ENCODE measurements at regions not wholly inside any gene's neighbourhood (a gene's known extent, or its start where the extent isn't known, plus 50 kb on each side); places are given as distances from the start of the nearest gene placed in this dataset.

- TF ChIP-seq ZSCAN18 (tag by site-specific recombination; IDR thresholded peaks at IDR 0.05), result no peak
These were observed 778.0 kb upstream of the AUTS2 start (continued) for GRCh38 chr7:68820321-68820720.

GRCh38 chr7:68821846-68822245, 776.4 kb upstream of the AUTS2 start:
- no peaks in the 10 kb centered on the region for H3K36me3 ChIP-seq (ENCODE audit: control insufficient read depth in 2 of 2, insufficient read depth in 1 of 2, low read length in 2 of 2)
- no peak overlapping the region for H3K4me3 ChIP-seq (ENCODE audit: low read depth, low read length)
- CTCF ChIA-PET, result no interaction called here
- TF ChIP-seq ZNF555 (tag by site-specific recombination; conservative IDR thresholded peaks at IDR 0.05) (no peak), ZNF26 (tag by site-specific recombination; IDR thresholded peaks at IDR 0.05) (no peak), ZNF677 (tag by site-specific recombination; IDR thresholded peaks at IDR 0.05) (no peak), ZNF571 (tag by site-specific recombination; IDR thresholded peaks at IDR 0.05) (no peak), ZBTB48 (tag by site-specific recombination; IDR thresholded peaks at IDR 0.05) (no peak), ZNF292 (tag by site-specific recombination; IDR thresholded peaks at IDR 0.05; ENCODE audit: borderline replicate concordance, low read depth) (no peak), PATZ1 (tag by site-specific recombination; IDR thresholded peaks at IDR 0.05) (no peak), ZNF394 (tag by site-specific recombination; IDR thresholded peaks at IDR 0.05; ENCODE audit: borderline replicate concordance) (no peak), ZNF2 (tag by site-specific recombination; IDR thresholded peaks at IDR 0.05) (no peak), ZNF112 (tag by site-specific recombination; IDR thresholded peaks at IDR 0.05) (no peak), KLF8 (tag by site-specific recombination; IDR thresholded peaks at IDR 0.05) (no peak), ZNF23 (tag by site-specific recombination; IDR thresholded peaks at IDR 0.05; ENCODE audit: borderline replicate concordance) (no peak), ZNF701 (tag by site-specific recombination; IDR thresholded peaks at IDR 0.05) (no peak)
- no peaks in the 10 kb centered on the region for H3K4me1 ChIP-seq (ENCODE audit: control insufficient read depth, insufficient read depth, low read length)
- POLR2A ChIA-PET, result no interaction called here
- H3K27ac ChIP-seq (ENCODE audit: extremely low read depth, low read depth, low read length), result no peak overlapping the region
- H3K9me3 ChIP-seq (ENCODE audit: control insufficient read depth, insufficient read depth, low read depth, low read length), result no peaks in the 10 kb centered on the region

- H3K9me3 ChIP-seq (ENCODE audit: control insufficient read depth, insufficient read depth, low read depth, low read length), result no peaks in the 10 kb centered on the region
- H3K36me3 ChIP-seq (ENCODE audit: control insufficient read depth in 2 of 2, insufficient read depth in 1 of 2, low read length in 2 of 2), result no peaks in the 10 kb centered on the region
- H3K27ac ChIP-seq (ENCODE audit: extremely low read depth, low read depth, low read length), result no peak overlapping the region
- TF ChIP-seq ZBTB21 (tag by site-specific recombination; IDR thresholded peaks at IDR 0.05), result no peak
- no peak for TF ChIP-seq ZNF621 (tag by site-specific recombination; IDR thresholded peaks at IDR 0.05)
- TF ChIP-seq ZNF112 (tag by site-specific recombination; IDR thresholded peaks at IDR 0.05), result no peak
- ChIA-PET CTCF (no interaction called here), POLR2A (no interaction called here)
- H3K4me1 ChIP-seq (ENCODE audit: control insufficient read depth, insufficient read depth, low read length), result no peaks in the 10 kb centered on the region
- no peak overlapping the region for H3K4me3 ChIP-seq (ENCODE audit: low read depth, low read length)
These were observed 774.1 kb upstream of the AUTS2 start for GRCh38 chr7:68823996-68824780.

Measured in HEK293 (cell line).